Neuronal stem cell (in vitro differentiated cells): ENCODE measurements at regions not wholly inside any gene's neighbourhood (a gene's known extent, or its start where the extent isn't known, plus 50 kb on each side); places are given as distances from the start of the nearest gene placed in this dataset.

Experiments
- DNase-seq: peaks from one replicate; pipeline ENCODE4 v3.0.0-alpha.2; 2013; ENCODE audit warnings: low spot score
- H2AFZ ChIP-seq: one replicate; pipeline ENCODE4 v1.6.1; 2013; ENCODE audit warnings: mild to moderate bottlenecking, low read length, inconsistent platforms
- H2AK5ac ChIP-seq: 2 replicates; pipeline ENCODE4 v1.6.1; 2013; ENCODE audit warnings: low read depth, mild to moderate bottlenecking, inconsistent platforms, low read length, moderate library complexity, mixed read lengths
- H2BK120ac ChIP-seq: 2 replicates; pipeline ENCODE4 v1.6.1; 2013; ENCODE audit warnings: low read depth, mild to moderate bottlenecking, inconsistent platforms, low read length, moderate library complexity, mixed read lengths
- H2BK12ac ChIP-seq: one replicate; pipeline ENCODE4 v1.6.1; 2013; ENCODE audit warnings: low read length, inconsistent platforms
- H2BK15ac ChIP-seq: 2 replicates; pipeline ENCODE4 v1.6.1; 2013; ENCODE audit warnings: mild to moderate bottlenecking, low read length, inconsistent platforms, mixed read lengths
- H2BK5ac ChIP-seq: one replicate; pipeline ENCODE4 v1.6.1; 2013; ENCODE audit warnings: inconsistent platforms, mild to moderate bottlenecking, low read length, moderate library complexity
- H3K14ac ChIP-seq: one replicate; pipeline ENCODE4 v1.6.1; 2013; ENCODE audit warnings: low read length, inconsistent platforms
- H3K18ac ChIP-seq: 2 replicates; pipeline ENCODE4 v1.6.1; 2013; ENCODE audit warnings: low read length, inconsistent platforms
- H3K23ac ChIP-seq: 2 replicates; pipeline ENCODE4 v1.6.1; 2013; ENCODE audit warnings: low read depth, mild to moderate bottlenecking, mixed read lengths, low read length, inconsistent platforms; ENCODE audit not compliant: poor library complexity
- H3K27ac ChIP-seq: replicated peaks from 3 replicates; pipeline ENCODE4 v1.5.1; 2013; ENCODE audit warnings: low read length, inconsistent platforms
- H3K27me3 ChIP-seq, 3 experiments: 2 replicates each; pipeline ENCODE4 v1.6.1; 2013; ENCODE audit warnings: low read length in 3 of 3, mild to moderate bottlenecking in 2 of 3, inconsistent platforms in 1 of 3, low read depth in 1 of 3, mixed read lengths in 1 of 3, moderate library complexity in 1 of 3; ENCODE audit not compliant: control insufficient read depth in 3 of 3, insufficient read depth in 3 of 3
- H3K36me3 ChIP-seq, 2 donors: replicated peaks in 1 of 2; 2 replicates each; pipeline ENCODE4 v1.6.1; 2013; ENCODE audit warnings: low read length in 2 of 2; ENCODE audit not compliant: control insufficient read depth in 2 of 2, insufficient read depth in 2 of 2
- H3K4ac ChIP-seq: 2 replicates; pipeline ENCODE4 v1.6.1; 2013; ENCODE audit warnings: inconsistent platforms, mild to moderate bottlenecking, low read length, moderate library complexity
- H3K4me1 ChIP-seq, 2 donors: 1 replicate in 1 of 2; 2 replicates in 1 of 2; pipeline ENCODE4 v1.6.1; 2013; ENCODE audit warnings: low read length in 2 of 2, low read depth in 1 of 2; ENCODE audit not compliant: control insufficient read depth in 2 of 2, insufficient read depth in 1 of 2
- H3K4me2 ChIP-seq: one replicate; pipeline ENCODE4 v1.6.1; 2013; ENCODE audit warnings: mild to moderate bottlenecking, low read length, inconsistent platforms; ENCODE audit not compliant: insufficient read depth, poor library complexity, severe bottlenecking
- H3K4me3 ChIP-seq, 2 donors: 2 replicates each; pipeline ENCODE4 v1.5.1; 2013; ENCODE audit warnings: low read length in 2 of 2, mild to moderate bottlenecking in 2 of 2, inconsistent platforms in 1 of 2, moderate library complexity in 1 of 2
- H3K79me1 ChIP-seq: one replicate; pipeline ENCODE4 v1.6.1; 2013; ENCODE audit warnings: low read depth, mild to moderate bottlenecking, inconsistent platforms, low read length, moderate library complexity
- H3K9ac ChIP-seq: one replicate; pipeline ENCODE4 v1.6.1; 2013; ENCODE audit warnings: mild to moderate bottlenecking, low read depth, low read length, inconsistent platforms; ENCODE audit not compliant: poor library complexity
- H3K9me3 ChIP-seq, 2 donors: replicated peaks in 1 of 2; 2 replicates each; pipeline versions ENCODE3 to v1.6.1; 2013; ENCODE audit warnings: low read length in 2 of 2, mild to moderate bottlenecking in 2 of 2, inconsistent platforms in 1 of 2, low read depth in 1 of 2, mixed read lengths in 1 of 2, moderate library complexity in 1 of 2; ENCODE audit not compliant: control insufficient read depth in 2 of 2, insufficient read depth in 1 of 2
- H4K8ac ChIP-seq: one replicate; pipeline ENCODE4 v1.6.1; 2013; ENCODE audit warnings: low read depth, mild to moderate bottlenecking, inconsistent platforms, low read length, moderate library complexity
- H4K91ac ChIP-seq: one replicate; pipeline ENCODE4 v1.6.1; 2013; ENCODE audit warnings: low read length, low read depth, mild to moderate bottlenecking, inconsistent platforms; ENCODE audit not compliant: poor library complexity
- WGBS, 2 donors: extraction: QIAGEN DNeasy Blood & Tissue Kit; methylation state at CpG; one replicate each; pipeline ENCODE4 v1.1.7; 2013; ENCODE audit warnings: missing lambda C conversion rate in 2 of 2, mixed read lengths in 1 of 2; ENCODE audit not compliant: insufficient read length in 2 of 2, insufficient replicate concordance in 1 of 2; ENCODE audit errors: extremely low coverage in 2 of 2; 5-methylcytosine and 5-hydroxymethylcytosine counted together

- peak overlapping the region; percentile 73 for H3K18ac ChIP-seq
- WGBS, 2 donors: no CpG with 5 or more reads among the region's 16 CpGs
- DNase-seq: no peak
- no peak overlapping the region for H2BK12ac ChIP-seq
- H3K23ac ChIP-seq: peak overlapping the region; percentile 8
- no peak overlapping the region for H3K4ac ChIP-seq
- no peak overlapping the region for H2AFZ ChIP-seq
- H3K9me3 ChIP-seq: peaks cover 0 to 2% of the 10 kb centered on the region in 2 donors
- peaks cover 0 to 3% (median 0%) of the 10 kb centered on the region in 3 experiments for H3K27me3 ChIP-seq
- no peak overlapping the region for H2BK5ac ChIP-seq
- no peak overlapping the region for H4K91ac ChIP-seq
- peak overlapping the region; percentile 25 for H2BK15ac ChIP-seq
- H3K79me1 ChIP-seq: no peaks in the 10 kb centered on the region
- peak overlapping the region in 1 of 2 donors; percentile 28 for H3K4me3 ChIP-seq
- H3K36me3 ChIP-seq: no peaks in the 10 kb centered on the region
- peak overlapping the region; percentile 41 for H2AK5ac ChIP-seq
- no peak overlapping the region for H3K27ac ChIP-seq
- peak overlapping the region; percentile 51 for H3K9ac ChIP-seq
- no peak overlapping the region for H4K8ac ChIP-seq
- H2BK120ac ChIP-seq: no peak overlapping the region
- H3K4me2 ChIP-seq: no peak overlapping the region
- peaks cover 15 to 19% of the 10 kb centered on the region in 2 donors for H3K4me1 ChIP-seq
- H3K14ac ChIP-seq: no peak overlapping the region
Observed at GRCh38 chr6:168210239-168211105, 109.1 kb downstream of the DACT2 start.

- H2AFZ ChIP-seq: peak overlapping the region; percentile 73
- H2BK15ac ChIP-seq: peak overlapping the region; percentile 6
- H3K79me1 ChIP-seq: no peaks in the 10 kb centered on the region
- H3K4ac ChIP-seq: no peak overlapping the region
- H3K4me2 ChIP-seq: no peak overlapping the region
- H2BK12ac ChIP-seq: no peak overlapping the region
- H3K9me3 ChIP-seq: peaks cover 0 to 2% of the 10 kb centered on the region in 2 donors
- H4K91ac ChIP-seq: no peak overlapping the region
- WGBS, 2 donors: no CpG with 5 or more reads among the region's 10 CpGs
- no peak overlapping the region for H2AK5ac ChIP-seq
- H3K4me1 ChIP-seq: peaks cover 15% of the 10 kb centered on the region in 2 donors
- H4K8ac ChIP-seq: no peak overlapping the region
- H3K14ac ChIP-seq: peak overlapping the region; percentile 42
- H3K27ac ChIP-seq: no peak overlapping the region
- no peak overlapping the region for H2BK120ac ChIP-seq
- H3K9ac ChIP-seq: no peak overlapping the region
- peak overlapping the region; percentile 51 for H3K23ac ChIP-seq
- DNase-seq: no peak
- no peak overlapping the region for H2BK5ac ChIP-seq
- H3K4me3 ChIP-seq: no peak overlapping the region
- H3K18ac ChIP-seq: peak overlapping the region; percentile 33
- H3K27me3 ChIP-seq: peaks cover 0 to 3% (median 0%) of the 10 kb centered on the region in 3 experiments
- H3K36me3 ChIP-seq: no peaks in the 10 kb centered on the region
Observed at GRCh38 chr6:168209420-168209819, 110.2 kb downstream of the DACT2 start.

GRCh38 chr6:168208854-168209253 lies 110.7 kb downstream of the DACT2 start:
- no peak overlapping the region for H3K14ac ChIP-seq
- no peak overlapping the region for H3K4ac ChIP-seq
- no peak overlapping the region for H2AK5ac ChIP-seq
- no peak overlapping the region for H4K91ac ChIP-seq
- H3K79me1 ChIP-seq: no peaks in the 10 kb centered on the region
- H3K4me3 ChIP-seq: no peak overlapping the region
- H2BK120ac ChIP-seq: no peak overlapping the region
- H3K36me3 ChIP-seq: no peaks in the 10 kb centered on the region
- peaks cover 0 to 2% of the 10 kb centered on the region in 2 donors for H3K9me3 ChIP-seq
- H3K27me3 ChIP-seq: peaks cover 0 to 3% (median 0%) of the 10 kb centered on the region in 3 experiments
- no peak overlapping the region for H3K27ac ChIP-seq
- H2BK15ac ChIP-seq: no peak overlapping the region
- no CpG with 5 or more reads among the region's 10 CpGs for WGBS, 2 donors
- no peak overlapping the region for H3K4me2 ChIP-seq
- no peak overlapping the region for H4K8ac ChIP-seq
- H2BK5ac ChIP-seq: no peak overlapping the region
- no peak for DNase-seq
- H3K4me1 ChIP-seq: peaks cover 15% of the 10 kb centered on the region in 2 donors
- no peak overlapping the region for H2BK12ac ChIP-seq
- no peak overlapping the region for H3K23ac ChIP-seq
- peak overlapping the region; percentile 73 for H2AFZ ChIP-seq
- H3K18ac ChIP-seq: no peak overlapping the region
- no peak overlapping the region for H3K9ac ChIP-seq

- Histone ChIP-seq H3K18ac (no peak overlapping the region), H3K23ac (no peak overlapping the region), H3K27ac (no peak overlapping the region), H2BK120ac (no peak overlapping the region), H3K4me3 (no peak overlapping the region), H3K9ac (no peak overlapping the region), H3K4ac (no peak overlapping the region), H3K4me1 (peaks cover 15% of the 10 kb centered on the region in 2 donors), H3K27me3 (peaks cover 0 to 3% (median 0%) of the 10 kb centered on the region in 3 experiments), H2AK5ac (no peak overlapping the region), H2BK15ac (no peak overlapping the region), H2BK5ac (no peak overlapping the region), H2BK12ac (no peak overlapping the region), H3K9me3 (peaks cover 0 to 2% of the 10 kb centered on the region in 2 donors), H4K8ac (no peak overlapping the region), H3K36me3 (no peaks in the 10 kb centered on the region), H4K91ac (no peak overlapping the region), H2AFZ (no peak overlapping the region), H3K4me2 (no peak overlapping the region), H3K79me1 (no peaks in the 10 kb centered on the region), H3K14ac (no peak overlapping the region)
- DNase-seq: no peak
- no CpG with 5 or more reads among the region's 8 CpGs for WGBS, 2 donors
Observed at GRCh38 chr6:168208402-168208801, 111.2 kb downstream of the DACT2 start.
